ENCODE measurements at regions not wholly inside any gene's neighbourhood (a gene's known extent, or its start where the extent isn't known, plus 50 kb on each side); places are given as distances from the start of the nearest gene placed in this dataset.

- no peak for DNase-seq (ENCODE audit: low spot score in 2 of 2)
- no peak overlapping the region for H3K4me3 ChIP-seq
- H3K9me3 ChIP-seq, result no peaks in the 10 kb centered on the region
- no peak for TF ChIP-seq CTCF (IDR thresholded peaks at IDR 0.05)
- no peak for TF ChIP-seq POLR2A (IDR thresholded peaks at IDR 0.05)
- no peak for TF ChIP-seq POLR2AphosphoS5 (IDR thresholded peaks at IDR 0.05)
- intact Hi-C loops (cut with DNase I; ENCODE audit: low total_unique reads), result no loop called here
- H3K4me1 ChIP-seq, result no peaks in the 10 kb centered on the region
- peaks cover 0 to 13% of the 10 kb centered on the region in 2 donors for H3K27me3 ChIP-seq
- H3K27ac ChIP-seq, result no peak overlapping the region
- H3K36me3 ChIP-seq, result no peaks in the 10 kb centered on the region
These were observed 53.2 kb upstream of the MAGEA4 start for GRCh38 chrX:151859481-151859880.

- TF ChIP-seq POLR2AphosphoS5 (IDR thresholded peaks at IDR 0.05) (no peak), POLR2A (IDR thresholded peaks at IDR 0.05) (no peak), CTCF (IDR thresholded peaks at IDR 0.05) (no peak)
- H3K4me3 ChIP-seq, result no peak overlapping the region
- H3K9me3 ChIP-seq, result no peaks in the 10 kb centered on the region
- DNase-seq (ENCODE audit: low spot score in 2 of 2), result no peak
- intact Hi-C loops (cut with DNase I; ENCODE audit: low total_unique reads), result no loop called here
- H3K4me1 ChIP-seq, result no peaks in the 10 kb centered on the region
- H3K27me3 ChIP-seq, result peaks cover 0 to 9% of the 10 kb centered on the region in 2 donors
- no peaks in the 10 kb centered on the region for H3K36me3 ChIP-seq
- H3K27ac ChIP-seq, result no peak overlapping the region
These were observed 51.9 kb upstream of the MAGEA4 start for GRCh38 chrX:151860827-151861226.

Data from breast epithelium (tissue), 4 donors.